ENCODE measurements at regions not wholly inside any gene's neighbourhood (a gene's known extent, or its start where the extent isn't known, plus 50 kb on each side); places are given as distances from the start of the nearest gene placed in this dataset.

- Histone ChIP-seq H3F3A (replicated peaks; ENCODE audit: low read depth) (no peaks in the 10 kb centered on the region), H3K4me2 (no peak overlapping the region), H3K36me3 (ENCODE audit: insufficient read depth) (no peaks in the 10 kb centered on the region), H2AFZ (peak overlapping the region; percentile 34; the same call in 1 of the 2 replicates), H4K20me1 (replicated peaks; ENCODE audit: insufficient read depth) (no peaks in the 10 kb centered on the region), H3K9me2 (ENCODE audit: insufficient read depth) (no peaks in the 10 kb centered on the region; the same call in 1 of the 2 replicates), H3K27me3 (ENCODE audit: insufficient read depth) (no peaks in the 10 kb centered on the region), H3K4me1 (ENCODE audit: insufficient read depth) (no peaks in the 10 kb centered on the region), H3K27ac (ENCODE audit: low read depth) (no peak overlapping the region), H3K4me3 (no peak overlapping the region), H3K79me2 (replicated peaks; ENCODE audit: insufficient read depth) (no peaks in the 10 kb centered on the region)
- TF ChIP-seq JUNB (IDR thresholded peaks at IDR 0.05; ENCODE audit: unreplicated experiment) (no peak), NANOG (IDR thresholded peaks at IDR 0.05; ENCODE audit: borderline replicate concordance) (no peak), STAT1 (IDR thresholded peaks at IDR 0.05; ENCODE audit: unreplicated experiment) (no peak), ETS1 (IDR thresholded peaks at IDR 0.05) (no peak), REST (IDR thresholded peaks at IDR 0.05; ENCODE audit: unreplicated experiment) (no peak), EZH2phosphoT487 (IDR thresholded peaks at IDR 0.05; ENCODE audit: unreplicated experiment) (no peak), CREB1 (CRISPR knock-in tag; IDR thresholded peaks at IDR 0.05; ENCODE audit: low read depth) (no peak), POLR2AphosphoS5 (IDR thresholded peaks at IDR 0.05; ENCODE audit: low read depth) (no peak), ZNF331 (CRISPR knock-in tag; IDR thresholded peaks at IDR 0.05; ENCODE audit: low read depth) (no peak), EZH2 (IDR thresholded peaks at IDR 0.05; ENCODE audit: low read depth, unreplicated experiment) (no peak), ZNF114 (CRISPR knock-in tag; IDR thresholded peaks at IDR 0.05) (no peak)
- TF ChIP-seq, protein P1, sequence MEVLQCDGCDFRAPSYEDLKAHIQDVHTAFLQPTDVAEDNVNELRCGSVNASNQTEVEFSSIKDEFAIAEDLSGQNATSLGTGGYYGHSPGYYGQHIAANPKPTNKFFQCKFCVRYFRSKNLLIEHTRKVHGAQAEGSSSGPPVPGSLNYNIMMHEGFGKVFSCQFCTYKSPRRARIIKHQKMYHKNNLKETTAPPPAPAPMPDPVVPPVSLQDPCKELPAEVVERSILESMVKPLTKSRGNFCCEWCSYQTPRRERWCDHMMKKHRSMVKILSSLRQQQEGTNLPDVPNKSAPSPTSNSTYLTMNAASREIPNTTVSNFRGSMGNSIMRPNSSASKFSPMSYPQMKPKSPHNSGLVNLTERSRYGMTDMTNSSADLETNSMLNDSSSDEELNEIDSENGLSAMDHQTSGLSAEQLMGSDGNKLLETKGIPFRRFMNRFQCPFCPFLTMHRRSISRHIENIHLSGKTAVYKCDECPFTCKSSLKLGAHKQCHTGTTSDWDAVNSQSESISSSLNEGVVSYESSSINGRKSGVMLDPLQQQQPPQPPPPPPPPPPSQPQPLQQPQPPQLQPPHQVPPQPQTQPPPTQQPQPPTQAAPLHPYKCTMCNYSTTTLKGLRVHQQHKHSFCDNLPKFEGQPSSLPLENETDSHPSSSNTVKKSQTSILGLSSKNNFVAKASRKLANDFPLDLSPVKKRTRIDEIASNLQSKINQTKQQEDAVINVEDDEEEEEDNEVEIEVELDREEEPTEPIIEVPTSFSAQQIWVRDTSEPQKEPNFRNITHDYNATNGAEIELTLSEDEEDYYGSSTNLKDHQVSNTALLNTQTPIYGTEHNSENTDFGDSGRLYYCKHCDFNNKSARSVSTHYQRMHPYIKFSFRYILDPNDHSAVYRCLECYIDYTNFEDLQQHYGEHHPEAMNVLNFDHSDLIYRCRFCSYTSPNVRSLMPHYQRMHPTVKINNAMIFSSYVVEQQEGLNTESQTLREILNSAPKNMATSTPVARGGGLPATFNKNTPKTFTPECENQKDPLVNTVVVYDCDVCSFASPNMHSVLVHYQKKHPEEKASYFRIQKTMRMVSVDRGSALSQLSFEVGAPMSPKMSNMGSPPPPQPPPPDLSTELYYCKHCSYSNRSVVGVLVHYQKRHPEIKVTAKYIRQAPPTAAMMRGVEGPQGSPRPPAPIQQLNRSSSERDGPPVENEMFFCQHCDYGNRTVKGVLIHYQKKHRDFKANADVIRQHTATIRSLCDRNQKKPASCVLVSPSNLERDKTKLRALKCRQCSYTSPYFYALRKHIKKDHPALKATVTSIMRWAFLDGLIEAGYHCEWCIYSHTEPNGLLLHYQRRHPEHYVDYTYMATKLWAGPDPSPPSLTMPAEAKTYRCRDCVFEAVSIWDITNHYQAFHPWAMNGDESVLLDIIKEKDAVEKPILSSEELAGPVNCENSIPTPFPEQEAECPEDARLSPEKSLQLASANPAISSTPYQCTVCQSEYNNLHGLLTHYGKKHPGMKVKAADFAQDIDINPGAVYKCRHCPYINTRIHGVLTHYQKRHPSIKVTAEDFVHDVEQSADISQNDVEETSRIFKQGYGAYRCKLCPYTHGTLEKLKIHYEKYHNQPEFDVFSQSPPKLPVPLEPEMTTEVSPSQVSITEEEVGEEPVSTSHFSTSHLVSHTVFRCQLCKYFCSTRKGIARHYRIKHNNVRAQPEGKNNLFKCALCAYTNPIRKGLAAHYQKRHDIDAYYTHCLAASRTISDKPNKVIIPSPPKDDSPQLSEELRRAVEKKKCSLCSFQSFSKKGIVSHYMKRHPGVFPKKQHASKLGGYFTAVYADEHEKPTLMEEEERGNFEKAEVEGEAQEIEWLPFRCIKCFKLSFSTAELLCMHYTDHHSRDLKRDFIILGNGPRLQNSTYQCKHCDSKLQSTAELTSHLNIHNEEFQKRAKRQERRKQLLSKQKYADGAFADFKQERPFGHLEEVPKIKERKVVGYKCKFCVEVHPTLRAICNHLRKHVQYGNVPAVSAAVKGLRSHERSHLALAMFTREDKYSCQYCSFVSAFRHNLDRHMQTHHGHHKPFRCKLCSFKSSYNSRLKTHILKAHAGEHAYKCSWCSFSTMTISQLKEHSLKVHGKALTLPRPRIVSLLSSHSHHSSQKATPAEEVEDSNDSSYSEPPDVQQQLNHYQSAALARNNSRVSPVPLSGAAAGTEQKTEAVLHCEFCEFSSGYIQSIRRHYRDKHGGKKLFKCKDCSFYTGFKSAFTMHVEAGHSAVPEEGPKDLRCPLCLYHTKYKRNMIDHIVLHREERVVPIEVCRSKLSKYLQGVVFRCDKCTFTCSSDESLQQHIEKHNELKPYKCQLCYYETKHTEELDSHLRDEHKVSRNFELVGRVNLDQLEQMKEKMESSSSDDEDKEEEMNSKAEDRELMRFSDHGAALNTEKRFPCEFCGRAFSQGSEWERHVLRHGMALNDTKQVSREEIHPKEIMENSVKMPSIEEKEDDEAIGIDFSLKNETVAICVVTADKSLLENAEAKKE (CRISPR knock-in tag; IDR thresholded peaks at IDR 0.05): no peak
- TF ChIP-seq, protein P2, sequence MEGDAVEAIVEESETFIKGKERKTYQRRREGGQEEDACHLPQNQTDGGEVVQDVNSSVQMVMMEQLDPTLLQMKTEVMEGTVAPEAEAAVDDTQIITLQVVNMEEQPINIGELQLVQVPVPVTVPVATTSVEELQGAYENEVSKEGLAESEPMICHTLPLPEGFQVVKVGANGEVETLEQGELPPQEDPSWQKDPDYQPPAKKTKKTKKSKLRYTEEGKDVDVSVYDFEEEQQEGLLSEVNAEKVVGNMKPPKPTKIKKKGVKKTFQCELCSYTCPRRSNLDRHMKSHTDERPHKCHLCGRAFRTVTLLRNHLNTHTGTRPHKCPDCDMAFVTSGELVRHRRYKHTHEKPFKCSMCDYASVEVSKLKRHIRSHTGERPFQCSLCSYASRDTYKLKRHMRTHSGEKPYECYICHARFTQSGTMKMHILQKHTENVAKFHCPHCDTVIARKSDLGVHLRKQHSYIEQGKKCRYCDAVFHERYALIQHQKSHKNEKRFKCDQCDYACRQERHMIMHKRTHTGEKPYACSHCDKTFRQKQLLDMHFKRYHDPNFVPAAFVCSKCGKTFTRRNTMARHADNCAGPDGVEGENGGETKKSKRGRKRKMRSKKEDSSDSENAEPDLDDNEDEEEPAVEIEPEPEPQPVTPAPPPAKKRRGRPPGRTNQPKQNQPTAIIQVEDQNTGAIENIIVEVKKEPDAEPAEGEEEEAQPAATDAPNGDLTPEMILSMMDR (conservative IDR thresholded peaks at IDR 0.05; ENCODE audit: low read depth in 2 of 2): no peak
- Mint-ChIP-seq H3K27me3 (ENCODE audit: insufficient read depth, low read depth, poor library complexity) (no peaks in the 10 kb centered on the region), H3K36me3 (ENCODE audit: low read depth) (peaks cover 8% of the 10 kb centered on the region; the same call in 2 of the 3 replicates), H3K4me3 (no peak overlapping the region), H3K9me3 (peaks cover 21% of the 10 kb centered on the region), H3K27ac (no peak overlapping the region), H3K4me1 (no peaks in the 10 kb centered on the region)
- ATAC-seq (no peak), DNase-seq (ENCODE audit: low spot score) (no peak)
Observed at GRCh38 chr5:18142831-18143230, 508.6 kb downstream of the TAF11L14 start.
